ENCODE measurements at regions not wholly inside any gene's neighbourhood (a gene's known extent, or its start where the extent isn't known, plus 50 kb on each side); places are given as distances from the start of the nearest gene placed in this dataset.

DNA sequence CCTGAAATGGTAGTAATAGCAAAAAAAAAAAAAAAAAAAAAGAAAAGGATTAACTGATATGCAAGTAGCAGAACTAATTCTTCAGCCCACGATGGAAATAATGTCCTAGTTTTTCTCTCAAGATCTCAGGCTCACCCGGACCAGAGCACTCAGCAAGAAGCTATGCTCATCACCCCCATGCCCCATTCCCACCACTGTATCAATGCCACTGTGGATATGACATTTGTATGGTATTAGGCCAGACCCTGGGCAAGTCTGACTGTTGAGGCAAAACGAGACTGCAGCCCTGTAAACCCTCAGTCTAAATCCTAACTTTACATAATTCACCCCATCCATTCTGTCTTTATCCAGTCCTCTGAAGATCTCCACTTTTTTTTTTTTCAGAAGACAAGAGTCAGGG is 186.1 kb upstream of the KLF14 start:
- Histone ChIP-seq H3K4me3 (ENCODE audit: low read length in 2 of 2) (no peak overlapping the region), H3K27me3 (ENCODE audit: control insufficient read depth in 2 of 2, insufficient read depth in 1 of 2, low read length in 1 of 2) (no peaks in the 10 kb centered on the region), H3K4me1 (ENCODE audit: control insufficient read depth in 2 of 2, insufficient read depth in 2 of 2, low read length in 2 of 2) (peaks cover 0 to 18% of the 10 kb centered on the region in 2 donors), H3K9me3 (ENCODE audit: control insufficient read depth in 2 of 2, insufficient read depth in 1 of 2, low read length in 1 of 2) (no peaks in the 10 kb centered on the region), H3K27ac (ENCODE audit: low read depth in 1 of 2, low read length in 1 of 2) (no peak overlapping the region), H3K36me3 (ENCODE audit: control insufficient read depth in 2 of 2, insufficient read depth in 2 of 2, low read length in 1 of 2) (no peaks in the 10 kb centered on the region)
- WGBS = 90% methylated on average over 3 of the region's 3 CpGs
- DNase-seq (ENCODE audit: low read depth in 6 of 9, low spot score in 9 of 9) = no peak

DNA sequence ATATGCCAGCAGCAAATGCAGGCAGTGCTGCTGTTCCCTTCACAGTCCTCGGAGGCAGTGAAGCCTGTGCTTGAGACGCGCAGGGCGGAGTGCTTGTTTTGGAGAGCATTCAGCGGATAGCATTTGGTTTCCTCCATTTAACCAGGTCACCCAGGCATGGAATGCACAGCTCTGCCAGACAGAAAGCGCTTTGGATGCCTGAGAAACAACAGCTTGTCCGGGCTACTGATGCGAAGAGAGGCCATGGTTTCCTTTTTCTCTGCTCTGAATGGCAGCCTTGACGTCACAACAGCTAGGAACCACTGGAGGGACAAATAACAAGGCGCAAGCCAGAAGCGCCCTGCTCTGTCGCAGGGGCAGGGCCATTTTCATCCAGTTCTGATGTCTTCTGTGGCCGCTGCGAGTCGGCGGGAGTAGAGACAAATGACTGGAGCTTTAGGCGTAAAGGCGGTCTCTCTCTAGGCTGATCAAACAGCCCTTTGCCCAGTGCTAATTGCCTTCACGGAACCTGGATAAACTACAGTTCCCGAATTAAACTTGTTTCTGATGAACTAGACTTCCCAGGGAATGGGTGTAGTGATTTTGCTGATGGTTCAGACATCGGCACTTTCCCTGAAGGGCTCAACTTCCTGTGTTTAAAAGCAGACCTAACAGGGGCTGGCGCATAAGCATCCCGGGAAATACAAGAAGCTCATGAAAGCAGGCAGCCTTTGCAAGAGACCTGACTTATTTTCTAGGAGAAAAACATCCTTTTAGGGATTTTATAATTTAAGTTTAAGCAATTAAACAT is 187.6 kb upstream of the KLF14 start:
- Histone ChIP-seq H3K9me3 (ENCODE audit: control insufficient read depth in 2 of 2, insufficient read depth in 1 of 2, low read length in 1 of 2) (no peaks in the 10 kb centered on the region), H3K4me1 (ENCODE audit: control insufficient read depth in 2 of 2, insufficient read depth in 2 of 2, low read length in 2 of 2) (peaks cover 0 to 24% of the 10 kb centered on the region in 2 donors), H3K27me3 (ENCODE audit: control insufficient read depth in 2 of 2, insufficient read depth in 1 of 2, low read length in 1 of 2) (no peaks in the 10 kb centered on the region), H3K27ac (ENCODE audit: low read depth in 1 of 2, low read length in 1 of 2) (peak overlapping the region; percentile 33 to 64), H3K4me3 (ENCODE audit: low read length in 2 of 2) (no peak overlapping the region), H3K36me3 (ENCODE audit: control insufficient read depth in 2 of 2, insufficient read depth in 2 of 2, low read length in 1 of 2) (no peaks in the 10 kb centered on the region)
- no peak for DNase-seq (ENCODE audit: low read depth in 6 of 9, low spot score in 9 of 9)
- 94% methylated on average over 23 of the region's 23 CpGs for WGBS

DNA sequence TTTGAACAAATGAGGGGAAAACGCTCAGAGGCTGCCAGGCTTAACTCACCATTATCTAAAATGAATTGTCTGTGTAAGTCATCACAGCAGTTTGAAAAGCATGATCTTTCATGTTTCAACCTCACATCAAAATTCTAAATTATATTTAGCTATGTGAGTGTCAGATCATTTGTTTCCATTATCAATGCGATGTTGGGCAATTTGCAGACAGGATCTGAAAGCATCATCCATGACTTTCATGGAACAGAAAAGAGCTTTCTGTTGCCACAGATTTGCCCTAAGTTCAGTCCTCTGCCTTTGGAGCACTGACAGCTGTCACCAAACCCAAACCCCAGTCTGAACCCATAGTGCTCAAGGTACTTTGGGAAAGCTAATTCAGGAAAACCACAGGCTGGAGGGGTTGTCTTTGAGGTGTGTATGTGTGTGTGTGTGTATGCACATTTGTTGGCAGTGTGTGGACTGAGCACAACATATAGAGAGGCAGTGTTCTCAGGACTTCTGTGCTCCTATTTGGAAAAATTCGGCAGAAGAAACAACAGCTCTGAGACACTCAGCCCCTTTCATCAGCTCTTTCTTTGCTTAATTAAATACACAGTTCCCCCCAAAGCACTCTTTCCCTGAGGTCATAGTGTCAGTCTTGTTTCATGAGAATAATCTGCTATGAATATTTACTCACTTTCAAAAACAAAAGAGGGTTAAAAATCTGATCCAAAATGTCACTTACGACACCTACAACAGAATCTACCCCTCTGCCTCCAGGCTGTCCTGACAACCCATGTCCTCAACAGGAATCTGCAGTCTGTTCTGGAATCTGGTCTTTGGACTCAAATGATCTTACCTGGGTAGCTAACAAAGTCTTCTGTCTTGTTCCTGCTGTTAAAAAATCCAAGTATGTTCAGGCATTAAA is 188.5 kb upstream of the KLF14 start:
- WGBS = 67% methylated on average over 4 of the region's 4 CpGs
- no peaks in the 10 kb centered on the region for H3K9me3 ChIP-seq (ENCODE audit: control insufficient read depth in 2 of 2, insufficient read depth in 1 of 2, low read length in 1 of 2)
- H3K4me1 ChIP-seq (ENCODE audit: control insufficient read depth in 2 of 2, insufficient read depth in 2 of 2, low read length in 2 of 2) = peaks cover 0 to 24% of the 10 kb centered on the region in 2 donors
- H3K4me3 ChIP-seq (ENCODE audit: low read length in 2 of 2) = no peak overlapping the region
- no peaks in the 10 kb centered on the region for H3K36me3 ChIP-seq (ENCODE audit: control insufficient read depth in 2 of 2, insufficient read depth in 2 of 2, low read length in 1 of 2)
- peak overlapping the region in 1 of 2 donors; percentile 64 for H3K27ac ChIP-seq (ENCODE audit: low read depth in 1 of 2, low read length in 1 of 2)
- DNase-seq (ENCODE audit: low read depth in 6 of 9, low spot score in 9 of 9) = no peak
- H3K27me3 ChIP-seq (ENCODE audit: control insufficient read depth in 2 of 2, insufficient read depth in 1 of 2, low read length in 1 of 2) = no peaks in the 10 kb centered on the region

DNA sequence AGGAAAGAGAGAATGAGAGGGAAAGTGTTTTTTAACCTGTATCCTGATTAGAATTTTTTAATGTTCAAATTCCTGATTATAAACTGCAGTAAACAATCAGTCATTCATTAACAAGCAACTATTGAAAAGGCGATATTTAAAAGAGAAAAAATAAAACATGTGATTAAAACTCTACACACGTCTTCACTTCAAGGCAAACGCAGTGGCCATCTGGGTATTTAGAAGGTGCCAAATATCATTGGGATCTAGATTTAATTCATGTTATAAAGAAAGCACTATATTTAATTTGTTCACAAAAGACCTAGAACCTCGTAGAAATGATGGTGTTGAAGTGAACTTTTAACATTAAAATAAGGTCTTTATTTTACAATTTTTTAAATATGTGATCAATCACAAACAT is 189.4 kb upstream of the KLF14 start:
- no peaks in the 10 kb centered on the region for H3K27me3 ChIP-seq (ENCODE audit: control insufficient read depth in 2 of 2, insufficient read depth in 1 of 2, low read length in 1 of 2)
- WGBS = 97% methylated on average over 4 of the region's 4 CpGs
- DNase-seq (ENCODE audit: low read depth in 6 of 9, low spot score in 9 of 9) = no peak
- H3K36me3 ChIP-seq (ENCODE audit: control insufficient read depth in 2 of 2, insufficient read depth in 2 of 2, low read length in 1 of 2) = no peaks in the 10 kb centered on the region
- H3K27ac ChIP-seq (ENCODE audit: low read depth in 1 of 2, low read length in 1 of 2) = no peak overlapping the region
- H3K9me3 ChIP-seq (ENCODE audit: control insufficient read depth in 2 of 2, insufficient read depth in 1 of 2, low read length in 1 of 2) = no peaks in the 10 kb centered on the region
- H3K4me1 ChIP-seq (ENCODE audit: control insufficient read depth in 2 of 2, insufficient read depth in 2 of 2, low read length in 2 of 2) = peaks cover 0 to 24% of the 10 kb centered on the region in 2 donors
- H3K4me3 ChIP-seq (ENCODE audit: low read length in 2 of 2) = no peak overlapping the region

DNA sequence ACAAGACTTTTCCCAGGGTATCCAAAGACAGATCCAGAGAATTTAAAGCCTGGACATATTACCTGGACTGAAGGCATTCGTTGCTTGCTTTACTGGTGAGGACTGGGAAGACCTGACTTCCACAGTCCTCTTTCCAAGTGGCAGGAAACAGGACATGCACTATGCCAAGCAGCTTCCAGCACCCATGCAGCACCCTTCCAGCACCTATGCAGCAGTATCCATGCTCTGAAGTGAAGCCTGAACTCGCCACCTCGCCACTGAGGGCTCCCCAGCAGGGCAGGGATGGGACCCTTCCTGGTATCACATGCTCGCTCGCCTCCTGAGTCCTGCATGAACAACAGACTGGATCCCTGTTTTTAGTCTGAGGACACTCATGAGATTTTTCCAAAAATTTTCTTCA is 189.9 kb upstream of the KLF14 start:
- 98% methylated on average over 5 of the region's 5 CpGs for WGBS
- Histone ChIP-seq H3K27ac (ENCODE audit: low read depth in 1 of 2, low read length in 1 of 2) (peak overlapping the region in 1 of 2 donors; percentile 15), H3K4me3 (ENCODE audit: low read length in 2 of 2) (no peak overlapping the region), H3K36me3 (ENCODE audit: control insufficient read depth in 2 of 2, insufficient read depth in 2 of 2, low read length in 1 of 2) (no peaks in the 10 kb centered on the region), H3K27me3 (ENCODE audit: control insufficient read depth in 2 of 2, insufficient read depth in 1 of 2, low read length in 1 of 2) (no peaks in the 10 kb centered on the region), H3K4me1 (ENCODE audit: control insufficient read depth in 2 of 2, insufficient read depth in 2 of 2, low read length in 2 of 2) (peaks cover 0 to 20% of the 10 kb centered on the region in 2 donors), H3K9me3 (ENCODE audit: control insufficient read depth in 2 of 2, insufficient read depth in 1 of 2, low read length in 1 of 2) (no peaks in the 10 kb centered on the region)
- no peak for DNase-seq (ENCODE audit: low read depth in 6 of 9, low spot score in 9 of 9)

DNA sequence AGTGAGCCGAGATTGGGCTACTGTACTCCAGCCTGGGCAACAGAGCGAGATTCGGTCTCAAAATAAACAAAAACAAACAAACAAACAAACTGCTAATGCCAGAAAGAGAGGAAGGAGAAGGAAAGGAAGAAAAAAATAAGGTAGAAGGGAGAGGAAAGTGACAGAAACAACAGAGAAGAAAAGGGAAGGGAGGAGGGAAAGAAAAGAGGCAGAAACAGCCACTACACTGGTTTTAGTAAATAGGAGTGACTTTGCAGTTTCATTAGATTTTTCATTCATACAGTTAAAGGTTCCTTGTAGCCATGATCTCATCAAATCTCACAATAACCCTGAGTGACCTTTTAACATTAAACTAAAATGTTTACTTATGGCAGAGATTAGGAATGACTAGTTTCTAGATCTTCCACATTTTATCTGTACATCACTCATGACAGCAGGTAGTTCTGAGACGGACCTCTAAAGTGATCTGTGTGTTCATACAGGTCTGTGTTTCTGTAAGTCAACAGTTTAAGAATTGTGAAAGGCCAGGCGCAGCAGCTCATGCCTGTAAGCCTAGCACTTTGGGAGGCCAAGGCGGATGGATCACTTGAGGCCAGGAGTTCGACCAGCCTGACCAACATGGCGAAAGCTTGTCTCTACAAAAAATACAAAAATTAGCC is 191.3 kb upstream of the KLF14 start:
- Histone ChIP-seq H3K9me3 (ENCODE audit: control insufficient read depth in 2 of 2, insufficient read depth in 1 of 2, low read length in 1 of 2) (no peaks in the 10 kb centered on the region), H3K4me3 (ENCODE audit: low read length in 2 of 2) (no peak overlapping the region), H3K27me3 (ENCODE audit: control insufficient read depth in 2 of 2, insufficient read depth in 1 of 2, low read length in 1 of 2) (no peaks in the 10 kb centered on the region), H3K4me1 (ENCODE audit: control insufficient read depth in 2 of 2, insufficient read depth in 2 of 2, low read length in 2 of 2) (peaks cover 0 to 19% of the 10 kb centered on the region in 2 donors), H3K36me3 (ENCODE audit: control insufficient read depth in 2 of 2, insufficient read depth in 2 of 2, low read length in 1 of 2) (no peaks in the 10 kb centered on the region), H3K27ac (ENCODE audit: low read depth in 1 of 2, low read length in 1 of 2) (no peak overlapping the region)
- WGBS = 93% methylated on average over 8 of the region's 8 CpGs
- no peak for DNase-seq (ENCODE audit: low read depth in 6 of 9, low spot score in 9 of 9)

DNA sequence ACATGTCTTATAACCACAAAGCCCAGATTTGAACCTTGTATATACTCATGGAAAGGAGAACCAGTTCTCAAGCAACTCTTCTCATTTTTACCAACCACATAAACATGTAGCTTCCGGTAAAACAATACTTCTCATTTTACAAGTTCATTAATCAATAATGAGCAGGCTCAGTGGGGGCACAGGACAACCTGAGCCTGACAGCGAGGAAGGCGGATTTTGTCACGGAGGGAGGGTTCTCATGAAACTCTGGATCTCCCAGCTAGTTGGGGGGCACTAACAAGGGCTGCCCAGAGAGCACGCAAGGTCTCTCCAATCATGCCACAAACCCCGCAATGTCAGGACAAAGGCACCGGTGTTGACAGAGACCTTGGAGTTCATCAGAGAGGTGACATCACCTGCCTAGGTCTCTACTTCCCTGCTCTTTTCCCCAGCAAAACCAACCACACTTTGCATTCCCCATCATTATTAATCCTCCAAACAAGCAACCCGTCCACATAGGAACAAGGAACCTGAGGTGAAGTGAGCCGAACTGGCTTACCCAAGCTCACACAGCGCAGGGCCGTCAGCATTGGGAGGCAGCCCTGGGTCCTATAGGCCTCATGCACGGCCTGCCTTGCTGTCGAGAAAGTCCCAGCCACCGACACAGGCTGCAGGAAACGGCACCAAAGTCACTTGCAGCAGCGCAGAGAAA is 192.1 kb upstream of the KLF14 start:
- peaks cover 0 to 19% of the 10 kb centered on the region in 2 donors for H3K4me1 ChIP-seq (ENCODE audit: control insufficient read depth in 2 of 2, insufficient read depth in 2 of 2, low read length in 2 of 2)
- no peak for DNase-seq (ENCODE audit: low read depth in 6 of 9, low spot score in 9 of 9)
- no peaks in the 10 kb centered on the region for H3K36me3 ChIP-seq (ENCODE audit: control insufficient read depth in 2 of 2, insufficient read depth in 2 of 2, low read length in 1 of 2)
- no peaks in the 10 kb centered on the region for H3K27me3 ChIP-seq (ENCODE audit: control insufficient read depth in 2 of 2, insufficient read depth in 1 of 2, low read length in 1 of 2)
- 79% methylated on average over 16 of the region's 16 CpGs for WGBS
- H3K4me3 ChIP-seq (ENCODE audit: low read length in 2 of 2) = no peak overlapping the region
- H3K9me3 ChIP-seq (ENCODE audit: control insufficient read depth in 2 of 2, insufficient read depth in 1 of 2, low read length in 1 of 2) = no peaks in the 10 kb centered on the region
- peak overlapping the region in 1 of 2 donors; percentile 15 for H3K27ac ChIP-seq (ENCODE audit: low read depth in 1 of 2, low read length in 1 of 2)

DNA sequence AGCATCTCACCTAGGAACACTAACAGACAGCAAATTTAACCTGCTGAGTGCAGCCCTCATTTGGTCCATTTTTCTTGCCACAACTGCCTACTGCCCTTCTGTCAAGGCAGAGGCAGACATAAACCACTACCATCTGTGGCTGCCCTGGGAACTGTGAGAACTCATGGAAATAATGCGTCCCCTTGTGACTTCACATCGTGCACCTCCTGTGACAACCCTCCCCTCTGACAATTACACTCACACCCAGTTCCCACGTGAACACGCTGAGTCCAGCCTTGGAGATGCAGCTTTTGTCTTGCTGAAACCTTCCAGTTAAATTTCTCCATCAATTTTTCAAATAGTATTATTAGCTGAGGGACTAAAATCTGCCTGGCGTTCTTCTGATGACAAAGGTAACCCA is 193.1 kb upstream of the KLF14 start:
- DNase-seq (ENCODE audit: low read depth in 6 of 9, low spot score in 9 of 9) = no peak
- Histone ChIP-seq H3K27me3 (ENCODE audit: control insufficient read depth in 2 of 2, insufficient read depth in 1 of 2, low read length in 1 of 2) (no peaks in the 10 kb centered on the region), H3K4me1 (ENCODE audit: control insufficient read depth in 2 of 2, insufficient read depth in 2 of 2, low read length in 2 of 2) (peaks cover 0 to 15% of the 10 kb centered on the region in 2 donors), H3K4me3 (ENCODE audit: low read length in 2 of 2) (no peak overlapping the region), H3K9me3 (ENCODE audit: control insufficient read depth in 2 of 2, insufficient read depth in 1 of 2, low read length in 1 of 2) (no peaks in the 10 kb centered on the region), H3K27ac (ENCODE audit: low read depth in 1 of 2, low read length in 1 of 2) (no peak overlapping the region), H3K36me3 (ENCODE audit: control insufficient read depth in 2 of 2, insufficient read depth in 2 of 2, low read length in 1 of 2) (no peaks in the 10 kb centered on the region)
- WGBS = 99% methylated on average over 5 of the region's 5 CpGs
